HG03571 (cell line): ENCODE measurements at regions not wholly inside any gene's neighbourhood (a gene's known extent, or its start where the extent isn't known, plus 50 kb on each side); places are given as distances from the start of the nearest gene placed in this dataset.

Experiments
- ATAC-seq: cut with Tn5 transposase; IDR thresholded peaks from one replicate; pipeline ENCODE4 v1.9.1; 2021; ENCODE audit not compliant: unreplicated experiment

GRCh38 chr13:99893567-99893966 lies 78.0 kb downstream of the ZIC5 start:
- ATAC-seq = no peak

GRCh38 chr13:99892866-99893504 lies 78.6 kb downstream of the ZIC5 start:
- no peak for ATAC-seq

- no peak for ATAC-seq
These were observed 79.4 kb downstream of the ZIC5 start for GRCh38 chr13:99892196-99892613.

- ATAC-seq = no peak
These were observed 84.9 kb downstream of the ZIC5 start for GRCh38 chr13:99886706-99887105.

GRCh38 chr13:99884913-99885312 lies 86.7 kb downstream of the ZIC5 start:
- no peak for ATAC-seq

GRCh38 chr13:99883805-99884204 lies 87.8 kb downstream of the ZIC5 start:
- no peak for ATAC-seq

GRCh38 chr13:99878921-99879610 lies 92.5 kb downstream of the ZIC5 start:
- no peak for ATAC-seq

- no peak for ATAC-seq
These were observed 94.9 kb downstream of the ZIC5 start for GRCh38 chr13:99876651-99877050.

- no peak for ATAC-seq
These were observed 96.2 kb downstream of the ZIC5 start for GRCh38 chr13:99875391-99875790.

GRCh38 chr13:99873832-99874430 lies 97.6 kb downstream of the ZIC5 start:
- no peak for ATAC-seq

GRCh38 chr13:99873141-99873540 lies 98.4 kb downstream of the ZIC5 start:
- ATAC-seq = no peak

- no peak for ATAC-seq
These were observed 100.2 kb downstream of the ZIC5 start for GRCh38 chr13:99871249-99871898.

GRCh38 chr13:99870541-99870940 lies 101.0 kb downstream of the ZIC5 start:
- ATAC-seq = no peak

- ATAC-seq = no peak
These were observed 101.7 kb downstream of the ZIC5 start for GRCh38 chr13:99869830-99870229.

GRCh38 chr13:99868767-99869166 lies 102.8 kb downstream of the ZIC5 start:
- no peak for ATAC-seq

GRCh38 chr13:99867535-99868257 lies 103.9 kb downstream of the ZIC5 start:
- ATAC-seq = no peak

- ATAC-seq = no peak
These were observed 104.8 kb downstream of the ZIC5 start for GRCh38 chr13:99866781-99867180.

GRCh38 chr13:99865420-99865930 lies 106.1 kb downstream of the ZIC5 start:
- no peak for ATAC-seq

- no peak for ATAC-seq
These were observed 107.0 kb downstream of the ZIC5 start for GRCh38 chr13:99864627-99864990.

GRCh38 chr13:99863789-99864626 lies 107.6 kb downstream of the ZIC5 start:
- no peak for ATAC-seq
